Nephron progenitor cell (in vitro differentiated cells): ENCODE measurements at regions not wholly inside any gene's neighbourhood (a gene's known extent, or its start where the extent isn't known, plus 50 kb on each side); places are given as distances from the start of the nearest gene placed in this dataset.
"Not testable (repeated sequence)": the region's sequence is repeated elsewhere in the genome, so short reads cannot be mapped to it uniquely, and the experiment has no call there.

Experiments
- DNase-seq: peaks from one replicate; pipeline ENCODE4 v3.0.0; 2021
- H3K27ac Mint-ChIP-seq: 2 replicates; pipeline ENCODE4 v1.8.0; 2021; ENCODE audit warnings: mild to moderate bottlenecking, moderate library complexity, mixed read lengths
- H3K27me3 Mint-ChIP-seq: 2 replicates; pipeline ENCODE4 v1.8.0; 2021; ENCODE audit warnings: mild to moderate bottlenecking, low read depth, mixed read lengths; ENCODE audit not compliant: poor library complexity
- H3K36me3 Mint-ChIP-seq: 2 replicates; pipeline ENCODE4 v1.8.0; 2021; ENCODE audit warnings: low read depth, mixed read lengths
- H3K4me1 Mint-ChIP-seq: 2 replicates; pipeline ENCODE4 v1.8.0; 2021; ENCODE audit warnings: mixed read lengths
- H3K4me3 Mint-ChIP-seq: 2 replicates; pipeline ENCODE4 v1.8.0; 2021; ENCODE audit warnings: mild to moderate bottlenecking, moderate library complexity, mixed read lengths
- H3K9me3 Mint-ChIP-seq: 2 replicates; pipeline ENCODE4 v1.8.0; 2021; ENCODE audit warnings: mild to moderate bottlenecking, moderate library complexity, mixed read lengths
- TF ChIP-seq, protein P1 (sequence below): fragments of 200-600 bp; sonication (generic); IDR thresholded peaks from 2 replicates; pipeline ENCODE4 v1.5.0; 2021; ENCODE audit warnings: antibody characterized with exemption

DNA sequence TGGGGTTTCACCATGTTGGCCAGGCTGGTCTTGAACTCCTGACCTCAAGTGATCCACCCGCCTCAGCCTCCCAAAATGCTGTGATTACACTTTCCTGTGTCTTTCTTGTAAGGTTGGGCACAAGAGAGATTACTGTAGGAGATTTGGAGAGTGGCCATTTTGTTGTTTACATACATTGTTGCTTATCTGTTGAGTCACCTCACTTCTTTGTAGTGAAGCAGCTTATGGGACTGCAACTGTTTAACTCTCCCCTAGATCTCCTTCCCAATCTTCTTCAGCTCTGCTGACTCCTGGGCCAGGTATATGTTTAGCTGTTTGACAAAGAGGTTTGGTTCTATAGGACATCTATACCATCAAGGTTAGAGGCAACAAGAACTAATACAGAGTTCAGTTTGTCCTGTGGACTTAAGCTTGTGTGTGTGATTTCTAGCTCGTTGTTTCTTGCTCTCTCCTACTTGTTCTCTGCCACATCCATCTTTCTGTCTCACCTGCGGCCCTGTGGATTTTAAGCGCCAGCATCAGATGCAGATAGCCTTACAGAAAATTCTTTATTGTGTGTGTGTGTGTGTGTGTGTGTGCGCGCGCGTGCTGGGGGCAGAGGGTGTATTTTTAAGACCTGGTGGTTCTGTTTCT is 95.4 kb downstream of the HAUS1 start:
- peaks cover 6% of the 10 kb centered on the region for H3K4me1 Mint-ChIP-seq
- H3K27me3 Mint-ChIP-seq = no peaks in the 10 kb centered on the region
- peaks cover 18% of the 10 kb centered on the region for H3K36me3 Mint-ChIP-seq
- no peak overlapping the region for H3K4me3 Mint-ChIP-seq
- TF ChIP-seq, protein P1, sequence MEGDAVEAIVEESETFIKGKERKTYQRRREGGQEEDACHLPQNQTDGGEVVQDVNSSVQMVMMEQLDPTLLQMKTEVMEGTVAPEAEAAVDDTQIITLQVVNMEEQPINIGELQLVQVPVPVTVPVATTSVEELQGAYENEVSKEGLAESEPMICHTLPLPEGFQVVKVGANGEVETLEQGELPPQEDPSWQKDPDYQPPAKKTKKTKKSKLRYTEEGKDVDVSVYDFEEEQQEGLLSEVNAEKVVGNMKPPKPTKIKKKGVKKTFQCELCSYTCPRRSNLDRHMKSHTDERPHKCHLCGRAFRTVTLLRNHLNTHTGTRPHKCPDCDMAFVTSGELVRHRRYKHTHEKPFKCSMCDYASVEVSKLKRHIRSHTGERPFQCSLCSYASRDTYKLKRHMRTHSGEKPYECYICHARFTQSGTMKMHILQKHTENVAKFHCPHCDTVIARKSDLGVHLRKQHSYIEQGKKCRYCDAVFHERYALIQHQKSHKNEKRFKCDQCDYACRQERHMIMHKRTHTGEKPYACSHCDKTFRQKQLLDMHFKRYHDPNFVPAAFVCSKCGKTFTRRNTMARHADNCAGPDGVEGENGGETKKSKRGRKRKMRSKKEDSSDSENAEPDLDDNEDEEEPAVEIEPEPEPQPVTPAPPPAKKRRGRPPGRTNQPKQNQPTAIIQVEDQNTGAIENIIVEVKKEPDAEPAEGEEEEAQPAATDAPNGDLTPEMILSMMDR = no peak
- no peak for DNase-seq
- no peaks in the 10 kb centered on the region for H3K9me3 Mint-ChIP-seq
- peak overlapping the region; percentile 72 for H3K27ac Mint-ChIP-seq

DNA sequence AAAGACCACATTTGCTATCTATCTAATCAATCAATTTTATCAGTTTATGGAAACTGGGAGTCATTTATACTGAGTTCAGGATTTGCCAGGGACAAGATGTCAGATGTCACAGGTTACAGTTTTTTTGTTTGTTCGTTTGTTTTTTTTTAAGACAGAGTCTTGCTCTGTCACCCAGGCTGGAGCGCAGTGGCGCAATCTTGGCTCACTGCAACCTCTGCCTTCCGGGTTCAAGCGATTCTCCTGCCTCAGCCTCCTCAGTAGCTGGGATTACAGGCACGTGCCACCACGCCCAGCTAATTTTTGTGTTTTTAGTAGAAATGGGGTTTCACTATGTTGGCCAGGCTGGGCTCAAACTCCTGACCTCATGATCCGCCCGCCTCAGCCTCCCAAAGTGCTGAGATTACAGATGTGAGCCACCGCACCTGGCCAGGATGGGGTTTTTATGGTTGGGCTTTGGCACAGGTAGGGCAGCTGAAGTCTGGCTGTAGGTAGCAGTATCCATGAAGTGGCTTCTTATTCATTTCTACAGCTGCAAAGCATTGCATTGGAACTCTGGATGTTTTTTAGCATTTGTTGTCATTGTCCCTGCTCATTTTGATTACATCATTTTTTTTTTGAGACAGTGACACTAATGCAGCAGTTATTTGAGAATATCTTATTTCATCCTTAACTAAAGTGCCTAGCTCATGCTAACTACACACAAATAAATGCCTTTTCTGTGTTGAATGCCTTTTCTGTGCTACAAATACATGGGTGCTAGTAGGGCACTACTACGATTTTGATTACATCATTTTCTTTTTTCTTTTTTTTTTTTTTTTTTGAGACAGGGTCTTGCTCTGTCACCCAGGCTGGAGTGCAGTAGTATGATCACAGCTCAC is 96.2 kb downstream of the HAUS1 start:
- H3K27ac Mint-ChIP-seq = peak overlapping the region; percentile 72
- not testable (repeated sequence) for H3K4me1 Mint-ChIP-seq, H3K9me3 Mint-ChIP-seq, H3K4me3 Mint-ChIP-seq, DNase-seq, H3K27me3 Mint-ChIP-seq
- H3K36me3 Mint-ChIP-seq = peaks cover 18% of the 10 kb centered on the region

DNA sequence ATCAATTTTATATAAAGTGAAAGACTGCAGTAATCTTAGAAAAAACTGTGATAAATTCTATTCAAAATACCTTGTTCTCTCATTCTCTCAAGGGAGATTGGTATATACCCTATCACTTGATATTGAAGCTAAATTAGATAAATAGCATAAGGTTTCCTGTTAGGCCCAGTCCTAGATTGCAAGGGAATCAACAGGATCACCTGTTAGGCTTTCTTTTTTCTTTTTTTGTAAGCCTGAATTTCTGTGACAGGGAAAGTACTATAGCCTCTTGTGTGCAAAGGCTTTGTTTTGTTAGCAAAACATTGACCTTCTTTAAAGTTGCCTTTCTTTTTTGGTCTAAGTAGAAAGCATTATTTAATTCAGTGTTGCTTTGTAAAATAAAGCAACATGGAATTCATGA is 100.0 kb downstream of the HAUS1 start:
- Mint-ChIP-seq H3K4me3 (no peak overlapping the region), H3K36me3 (no peaks in the 10 kb centered on the region), H3K9me3 (no peaks in the 10 kb centered on the region), H3K4me1 (peaks cover 6% of the 10 kb centered on the region), H3K27me3 (no peaks in the 10 kb centered on the region), H3K27ac (no peak overlapping the region)
- DNase-seq = no peak
- TF ChIP-seq, protein P1 = no peak

DNA sequence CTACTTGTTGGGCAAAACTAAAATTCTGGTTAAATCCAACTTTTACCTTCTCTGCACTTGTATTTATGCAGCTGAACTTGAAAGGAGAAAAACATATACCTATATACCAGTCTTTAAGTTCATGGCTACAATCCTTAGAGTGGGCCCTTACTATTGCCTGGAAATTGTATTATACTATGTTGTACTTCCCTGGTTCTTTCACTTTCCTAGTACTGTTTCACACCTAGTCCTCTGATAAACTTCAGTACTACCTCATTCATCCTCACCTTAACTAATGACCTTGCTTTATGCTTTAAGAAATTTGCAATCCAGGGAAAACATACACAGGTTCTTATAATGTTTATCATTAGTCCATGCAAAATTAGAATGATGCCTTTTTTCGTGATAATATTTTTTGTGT is 103.8 kb downstream of the HAUS1 start:
- Mint-ChIP-seq H3K27me3 (no peaks in the 10 kb centered on the region), H3K4me1 (no peaks in the 10 kb centered on the region), H3K27ac (no peak overlapping the region), H3K36me3 (no peaks in the 10 kb centered on the region), H3K4me3 (no peak overlapping the region), H3K9me3 (no peaks in the 10 kb centered on the region)
- TF ChIP-seq, protein P1 = no peak
- no peak for DNase-seq

DNA sequence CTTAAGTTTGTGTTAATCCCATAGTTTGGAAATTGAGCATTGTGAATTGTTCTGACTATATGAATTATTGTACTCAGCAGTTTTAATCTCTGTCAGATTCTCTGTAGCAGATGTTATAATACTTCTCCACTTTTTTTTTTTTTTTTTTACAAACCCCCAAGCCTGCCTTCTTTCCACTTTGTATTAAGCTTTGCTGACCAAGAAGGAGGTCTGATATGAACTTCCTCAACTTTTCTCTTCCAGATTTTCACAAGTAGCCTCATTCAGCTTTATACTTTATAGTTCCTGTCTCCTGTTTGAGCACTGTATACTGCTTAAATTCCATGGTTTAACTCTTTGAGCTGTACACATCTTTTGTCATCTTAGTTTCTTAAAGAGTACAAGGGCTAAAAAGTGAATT is 105.0 kb downstream of the HAUS1 start:
- TF ChIP-seq, protein P1 = no peak
- DNase-seq = no peak
- Mint-ChIP-seq H3K9me3 (no peaks in the 10 kb centered on the region), H3K4me3 (no peak overlapping the region), H3K27me3 (no peaks in the 10 kb centered on the region), H3K4me1 (no peaks in the 10 kb centered on the region), H3K36me3 (no peaks in the 10 kb centered on the region), H3K27ac (no peak overlapping the region)

DNA sequence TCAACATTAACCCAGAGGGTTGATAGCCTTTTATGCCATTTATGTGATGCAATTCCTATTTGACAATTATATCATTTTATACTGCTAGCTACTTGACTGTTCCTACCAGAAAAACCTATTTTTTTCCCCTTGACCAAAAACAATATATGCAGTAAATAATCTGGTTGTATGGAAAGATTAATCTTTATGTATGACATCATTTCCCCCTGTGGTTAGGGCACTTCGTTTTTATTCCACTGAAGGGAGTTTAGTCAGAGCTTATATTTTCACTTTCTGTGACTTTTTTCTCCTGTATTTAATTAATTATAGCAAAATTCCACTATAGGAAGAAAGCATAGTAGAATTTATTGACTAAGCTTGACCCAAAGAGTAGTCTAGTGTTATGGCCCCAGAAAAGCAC is 107.6 kb downstream of the HAUS1 start:
- no peaks in the 10 kb centered on the region for H3K9me3 Mint-ChIP-seq
- no peaks in the 10 kb centered on the region for H3K4me1 Mint-ChIP-seq
- TF ChIP-seq, protein P1 = no peak
- no peak for DNase-seq
- H3K27me3 Mint-ChIP-seq = no peaks in the 10 kb centered on the region
- H3K4me3 Mint-ChIP-seq = no peak overlapping the region
- peaks cover 11% of the 10 kb centered on the region for H3K36me3 Mint-ChIP-seq
- H3K27ac Mint-ChIP-seq = no peak overlapping the region
